Mesothelial cell of epicardium (in vitro differentiated cells): ENCODE measurements at regions not wholly inside any gene's neighbourhood (a gene's known extent, or its start where the extent isn't known, plus 50 kb on each side); places are given as distances from the start of the nearest gene placed in this dataset.
A peak's percentile ranks its signal among the peaks of the same experiment; 100 is the strongest.

Experiments
- DNase-seq, 2 experiments: peaks; one replicate each; pipeline ENCODE4 v3.0.0; 2021; ENCODE audit warnings: low spot score in 2 of 2; ENCODE audit not compliant: unreplicated experiment in 2 of 2
- H3K27ac Mint-ChIP-seq: 2 replicates; pipeline ENCODE4 v1.8.0; 2021; ENCODE audit warnings: mixed read lengths
- H3K27me3 Mint-ChIP-seq: 2 replicates; pipeline ENCODE4 v1.8.0; 2021; ENCODE audit warnings: low read depth, mixed read lengths
- H3K36me3 Mint-ChIP-seq: 2 replicates; pipeline ENCODE4 v1.8.0; 2021; ENCODE audit warnings: mixed read lengths
- H3K4me1 Mint-ChIP-seq: 2 replicates; pipeline ENCODE4 v1.8.0; 2021; ENCODE audit warnings: mixed read lengths
- H3K4me3 Mint-ChIP-seq: 2 replicates; pipeline ENCODE4 v1.8.0; 2021; ENCODE audit warnings: mild to moderate bottlenecking, moderate library complexity, mixed read lengths
- H3K9me3 Mint-ChIP-seq: 2 replicates; pipeline ENCODE4 v1.8.0; 2021; ENCODE audit warnings: mixed read lengths
- CTCF ChIP-seq: fragments of 200-600 bp; sonication (generic); IDR thresholded peaks from one replicate; pipeline ENCODE4 v1.5.0; 2021; ENCODE audit warnings: antibody characterized with exemption; ENCODE audit not compliant: unreplicated experiment

GRCh38 chr3:127038923-127039581, 56.1 kb downstream of the PLXNA1 start:
- peak in 1 of 2 experiments; percentile 13 for DNase-seq
- Mint-ChIP-seq H3K4me1 (peaks cover 12% of the 10 kb centered on the region), H3K27me3 (peaks cover 3% of the 10 kb centered on the region), H3K27ac (no peak overlapping the region), H3K9me3 (no peaks in the 10 kb centered on the region), H3K4me3 (no peak overlapping the region), H3K36me3 (no peaks in the 10 kb centered on the region)
- TF ChIP-seq CTCF, result no peak

GRCh38 chr3:127039719-127040118, 56.8 kb downstream of the PLXNA1 start:
- no peak for TF ChIP-seq CTCF
- H3K27me3 Mint-ChIP-seq, result peaks cover 3% of the 10 kb centered on the region
- H3K4me3 Mint-ChIP-seq, result no peak overlapping the region
- DNase-seq, result peak in 1 of 2 experiments; percentile 8
- no peak overlapping the region for H3K27ac Mint-ChIP-seq
- peaks cover 16% of the 10 kb centered on the region for H3K4me1 Mint-ChIP-seq
- H3K9me3 Mint-ChIP-seq, result no peaks in the 10 kb centered on the region
- H3K36me3 Mint-ChIP-seq, result no peaks in the 10 kb centered on the region

- no peak overlapping the region for H3K27ac Mint-ChIP-seq
- H3K9me3 Mint-ChIP-seq, result no peaks in the 10 kb centered on the region
- H3K4me3 Mint-ChIP-seq, result no peak overlapping the region
- H3K27me3 Mint-ChIP-seq, result peaks cover 3% of the 10 kb centered on the region
- peaks cover 21% of the 10 kb centered on the region for H3K4me1 Mint-ChIP-seq
- no peak for TF ChIP-seq CTCF
- H3K36me3 Mint-ChIP-seq, result no peaks in the 10 kb centered on the region
- no peak for DNase-seq
Observed at GRCh38 chr3:127040216-127040615, 57.3 kb downstream of the PLXNA1 start.

- TF ChIP-seq CTCF, result no peak
- Mint-ChIP-seq H3K9me3 (no peaks in the 10 kb centered on the region), H3K4me1 (peaks cover 21% of the 10 kb centered on the region), H3K27ac (no peak overlapping the region), H3K4me3 (no peak overlapping the region), H3K27me3 (peaks cover 3% of the 10 kb centered on the region), H3K36me3 (no peaks in the 10 kb centered on the region)
- peak in 1 of 2 experiments; percentile 13 for DNase-seq
Observed at GRCh38 chr3:127041264-127041820, 58.4 kb downstream of the PLXNA1 start.

GRCh38 chr3:127041933-127042332, 59.0 kb downstream of the PLXNA1 start:
- H3K27ac Mint-ChIP-seq, result no peak overlapping the region
- peaks cover 21% of the 10 kb centered on the region for H3K4me1 Mint-ChIP-seq
- no peak for TF ChIP-seq CTCF
- H3K9me3 Mint-ChIP-seq, result no peaks in the 10 kb centered on the region
- peaks cover 3% of the 10 kb centered on the region for H3K27me3 Mint-ChIP-seq
- no peaks in the 10 kb centered on the region for H3K36me3 Mint-ChIP-seq
- DNase-seq, result no peak
- H3K4me3 Mint-ChIP-seq, result no peak overlapping the region
